SU-DHL-6 (cell line): ENCODE measurements at regions not wholly inside any gene's neighbourhood (a gene's known extent, or its start where the extent isn't known, plus 50 kb on each side); places are given as distances from the start of the nearest gene placed in this dataset.

Source experiments
- EZH2phosphoT487 ChIP-seq: fragments of 200-600 bp; sonication (generic), shearing (Covaris generic); conservative IDR thresholded peaks from 2 replicates; pipeline ENCODE4 v1.6.1; 2018; ENCODE audit warnings: mild to moderate bottlenecking, antibody characterized with exemption, low read length, moderate library complexity, mixed read lengths
- TF ChIP-seq, protein P1 (sequence below): fragments of 200-600 bp; sonication (generic); IDR thresholded peaks from one replicate; pipeline ENCODE4 v1.5.1; 2017; ENCODE audit warnings: antibody characterized with exemption, mild to moderate bottlenecking, low read length, moderate library complexity; ENCODE audit not compliant: insufficient read depth, poor library complexity, severe bottlenecking

- TF ChIP-seq, protein P1, sequence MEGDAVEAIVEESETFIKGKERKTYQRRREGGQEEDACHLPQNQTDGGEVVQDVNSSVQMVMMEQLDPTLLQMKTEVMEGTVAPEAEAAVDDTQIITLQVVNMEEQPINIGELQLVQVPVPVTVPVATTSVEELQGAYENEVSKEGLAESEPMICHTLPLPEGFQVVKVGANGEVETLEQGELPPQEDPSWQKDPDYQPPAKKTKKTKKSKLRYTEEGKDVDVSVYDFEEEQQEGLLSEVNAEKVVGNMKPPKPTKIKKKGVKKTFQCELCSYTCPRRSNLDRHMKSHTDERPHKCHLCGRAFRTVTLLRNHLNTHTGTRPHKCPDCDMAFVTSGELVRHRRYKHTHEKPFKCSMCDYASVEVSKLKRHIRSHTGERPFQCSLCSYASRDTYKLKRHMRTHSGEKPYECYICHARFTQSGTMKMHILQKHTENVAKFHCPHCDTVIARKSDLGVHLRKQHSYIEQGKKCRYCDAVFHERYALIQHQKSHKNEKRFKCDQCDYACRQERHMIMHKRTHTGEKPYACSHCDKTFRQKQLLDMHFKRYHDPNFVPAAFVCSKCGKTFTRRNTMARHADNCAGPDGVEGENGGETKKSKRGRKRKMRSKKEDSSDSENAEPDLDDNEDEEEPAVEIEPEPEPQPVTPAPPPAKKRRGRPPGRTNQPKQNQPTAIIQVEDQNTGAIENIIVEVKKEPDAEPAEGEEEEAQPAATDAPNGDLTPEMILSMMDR = no peak
- TF ChIP-seq EZH2phosphoT487 = no peak
Measured at GRCh38 chr9:551986-552929, 289.2 kb upstream of the DMRT1 start.
